Mesothelial cell of epicardium (in vitro differentiated cells): ENCODE measurements at regions not wholly inside any gene's neighbourhood (a gene's known extent, or its start where the extent isn't known, plus 50 kb on each side); places are given as distances from the start of the nearest gene placed in this dataset.
A peak's percentile ranks its signal among the peaks of the same experiment; 100 is the strongest.

Source experiments
- DNase-seq, 2 experiments: peaks; one replicate each; pipeline ENCODE4 v3.0.0; 2021; ENCODE audit warnings: low spot score in 2 of 2; ENCODE audit not compliant: unreplicated experiment in 2 of 2
- H3K27ac Mint-ChIP-seq: 2 replicates; pipeline ENCODE4 v1.8.0; 2021; ENCODE audit warnings: mixed read lengths
- H3K27me3 Mint-ChIP-seq: 2 replicates; pipeline ENCODE4 v1.8.0; 2021; ENCODE audit warnings: low read depth, mixed read lengths
- H3K36me3 Mint-ChIP-seq: 2 replicates; pipeline ENCODE4 v1.8.0; 2021; ENCODE audit warnings: mixed read lengths
- H3K4me1 Mint-ChIP-seq: 2 replicates; pipeline ENCODE4 v1.8.0; 2021; ENCODE audit warnings: mixed read lengths
- H3K4me3 Mint-ChIP-seq: 2 replicates; pipeline ENCODE4 v1.8.0; 2021; ENCODE audit warnings: mild to moderate bottlenecking, moderate library complexity, mixed read lengths
- H3K9me3 Mint-ChIP-seq: 2 replicates; pipeline ENCODE4 v1.8.0; 2021; ENCODE audit warnings: mixed read lengths
- CTCF ChIP-seq: fragments of 200-600 bp; sonication (generic); IDR thresholded peaks from one replicate; pipeline ENCODE4 v1.5.0; 2021; ENCODE audit warnings: antibody characterized with exemption; ENCODE audit not compliant: unreplicated experiment

GRCh38 chr4:26226629-26227376, 94.0 kb upstream of the RBPJ start:
- Mint-ChIP-seq H3K4me1 (peaks cover 23% of the 10 kb centered on the region), H3K4me3 (no peak overlapping the region), H3K9me3 (no peaks in the 10 kb centered on the region), H3K36me3 (no peaks in the 10 kb centered on the region), H3K27ac (peak overlapping the region; percentile 31), H3K27me3 (no peaks in the 10 kb centered on the region)
- DNase-seq = no peak
- no peak for TF ChIP-seq CTCF

DNA sequence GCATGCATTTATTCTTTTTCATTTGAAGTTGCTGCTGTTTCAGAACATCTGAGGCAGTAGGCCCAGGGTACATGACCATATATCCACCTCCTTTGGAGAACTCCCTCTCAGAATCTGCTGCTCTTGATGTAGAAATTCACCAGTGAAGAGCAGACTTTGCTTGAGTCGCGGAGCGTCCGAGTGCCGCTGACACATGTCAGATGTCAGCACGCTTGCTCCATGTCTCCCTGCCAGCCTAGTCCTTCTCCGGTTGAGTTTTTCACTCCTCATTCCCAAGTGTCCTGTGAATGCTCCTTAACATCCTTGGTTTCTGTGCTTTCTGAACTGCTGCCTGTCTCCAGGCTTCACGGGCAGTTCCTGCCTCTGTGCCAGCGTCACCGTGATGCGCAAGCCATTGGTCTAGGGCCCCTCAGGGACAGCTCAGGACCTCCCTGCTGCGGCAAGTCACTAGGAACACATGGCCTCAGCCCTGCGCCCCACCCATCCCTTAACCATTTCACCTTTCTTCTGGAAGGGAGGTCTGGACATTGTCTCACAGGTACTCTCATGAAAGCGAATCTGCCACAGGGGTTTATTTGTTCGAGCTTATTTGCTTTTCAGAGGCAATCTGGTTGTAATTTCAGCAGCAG, 93.1 kb upstream of the RBPJ start:
- TF ChIP-seq CTCF = no peak
- DNase-seq = no peak
- H3K4me3 Mint-ChIP-seq = no peak overlapping the region
- no peaks in the 10 kb centered on the region for H3K36me3 Mint-ChIP-seq
- H3K9me3 Mint-ChIP-seq = peaks cover 6% of the 10 kb centered on the region
- H3K27ac Mint-ChIP-seq = no peak overlapping the region
- peaks cover 23% of the 10 kb centered on the region for H3K4me1 Mint-ChIP-seq
- H3K27me3 Mint-ChIP-seq = no peaks in the 10 kb centered on the region

DNA sequence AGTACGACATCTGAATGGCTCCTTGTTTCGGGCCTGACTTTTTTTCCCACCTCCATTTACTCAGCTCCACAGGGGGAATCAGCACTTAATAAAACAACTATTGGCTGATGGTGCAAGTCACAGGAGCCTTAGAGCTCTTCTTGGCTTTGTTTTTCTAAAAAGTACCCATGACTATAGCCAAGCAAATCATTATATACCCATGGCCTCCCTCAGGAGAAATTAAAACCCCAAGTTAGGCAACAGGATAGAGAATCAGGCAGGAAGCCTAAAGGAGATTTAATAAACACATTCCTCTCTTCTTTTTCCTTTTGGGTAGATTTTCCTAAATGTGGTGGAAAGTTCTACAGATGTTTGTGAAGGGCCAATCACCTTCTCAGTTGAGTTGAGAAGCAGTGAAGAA, 91.9 kb upstream of the RBPJ start:
- no peak for TF ChIP-seq CTCF
- H3K27me3 Mint-ChIP-seq = no peaks in the 10 kb centered on the region
- H3K4me1 Mint-ChIP-seq = peaks cover 23% of the 10 kb centered on the region
- H3K27ac Mint-ChIP-seq = no peak overlapping the region
- no peaks in the 10 kb centered on the region for H3K36me3 Mint-ChIP-seq
- H3K4me3 Mint-ChIP-seq = no peak overlapping the region
- no peak for DNase-seq
- H3K9me3 Mint-ChIP-seq = peaks cover 8% of the 10 kb centered on the region

GRCh38 chr4:26229974-26230373, 90.8 kb upstream of the RBPJ start:
- no peaks in the 10 kb centered on the region for H3K36me3 Mint-ChIP-seq
- no peak for TF ChIP-seq CTCF
- DNase-seq = no peak
- no peak overlapping the region for H3K27ac Mint-ChIP-seq
- peaks cover 8% of the 10 kb centered on the region for H3K9me3 Mint-ChIP-seq
- H3K4me1 Mint-ChIP-seq = peaks cover 23% of the 10 kb centered on the region
- no peaks in the 10 kb centered on the region for H3K27me3 Mint-ChIP-seq
- no peak overlapping the region for H3K4me3 Mint-ChIP-seq

GRCh38 chr4:26233350-26233749, 87.5 kb upstream of the RBPJ start:
- H3K4me3 Mint-ChIP-seq = no peak overlapping the region
- no peak overlapping the region for H3K27ac Mint-ChIP-seq
- peaks cover 8% of the 10 kb centered on the region for H3K9me3 Mint-ChIP-seq
- no peaks in the 10 kb centered on the region for H3K36me3 Mint-ChIP-seq
- no peak for TF ChIP-seq CTCF
- H3K4me1 Mint-ChIP-seq = peaks cover 7% of the 10 kb centered on the region
- no peaks in the 10 kb centered on the region for H3K27me3 Mint-ChIP-seq
- DNase-seq = no peak
